ENCODE measurements at regions not wholly inside any gene's neighbourhood (a gene's known extent, or its start where the extent isn't known, plus 50 kb on each side); places are given as distances from the start of the nearest gene placed in this dataset.

- Histone ChIP-seq H3K9me3 (ENCODE audit: control insufficient read depth, low read depth, low read length) (peaks cover 4% of the 10 kb centered on the region), H3K9ac (ENCODE audit: control insufficient read depth, extremely low read depth, insufficient read depth, low read length) (no peak overlapping the region), H3K79me2 (ENCODE audit: control insufficient read depth, insufficient read depth, low read length) (no peaks in the 10 kb centered on the region), H3K27me3 (ENCODE audit: control insufficient read depth, extremely low read depth, insufficient read depth, low read length) (no peaks in the 10 kb centered on the region), H4K20me1 (ENCODE audit: control insufficient read depth, extremely low read depth, insufficient read depth, low read length) (no peaks in the 10 kb centered on the region), H2AFZ (ENCODE audit: control insufficient read depth, low read length) (no peak overlapping the region), H3K27ac (ENCODE audit: control insufficient read depth, insufficient read depth, low read length) (no peak overlapping the region), H3K4me3 (ENCODE audit: control insufficient read depth in 2 of 3, extremely low read depth in 1 of 3, insufficient read depth in 2 of 3, low read depth in 1 of 3, low read length in 3 of 3) (no peak overlapping the region), H3K9me1 (ENCODE audit: control insufficient read depth, extremely low read depth, insufficient read depth, low read length) (no peaks in the 10 kb centered on the region), H3K4me2 (ENCODE audit: control insufficient read depth, extremely low read depth, insufficient read depth, low read depth, low read length) (no peak overlapping the region), H3K4me1 (ENCODE audit: control insufficient read depth, extremely low read depth, insufficient read depth, low read length) (no peaks in the 10 kb centered on the region), H3K36me3 (ENCODE audit: control insufficient read depth in 2 of 2, extremely low read depth in 1 of 2, insufficient read depth in 2 of 2, low read length in 2 of 2) (no peaks in the 10 kb centered on the region)
- FAIRE-seq (no peak), DNase-seq (ENCODE audit: low read depth, low spot score) (no peak)
- dilution Hi-C loops (cut with MboI; ENCODE audit: extremely low pct_ligation_motif_present, low sequenced_read_pairs), result no loop called here
- no peak for TF ChIP-seq CTCF (optimal IDR thresholded peaks at IDR 0.05 in 1 of 3, IDR thresholded peaks at IDR 0.05 in 1 of 3, conservative IDR thresholded peaks at IDR 0.05 in 1 of 3; ENCODE audit: extremely low read depth in 1 of 3, insufficient read depth in 2 of 3, low read length in 3 of 3)
- TF ChIP-seq EZH2 (IDR thresholded peaks at IDR 0.05; ENCODE audit: low read length), result no peak
Observed at GRCh38 chr21:24418671-24419070, 1188.6 kb downstream of the MRPL39 start.

GRCh38 chr21:24411429-24411828, 1195.9 kb downstream of the MRPL39 start:
- dilution Hi-C loops (cut with MboI; ENCODE audit: extremely low pct_ligation_motif_present, low sequenced_read_pairs), result no loop called here
- Histone ChIP-seq H3K4me2 (ENCODE audit: control insufficient read depth, extremely low read depth, insufficient read depth, low read depth, low read length) (no peak overlapping the region), H3K9me3 (ENCODE audit: control insufficient read depth, low read depth, low read length) (no peaks in the 10 kb centered on the region), H3K27ac (ENCODE audit: control insufficient read depth, insufficient read depth, low read length) (no peak overlapping the region), H2AFZ (ENCODE audit: control insufficient read depth, low read length) (no peak overlapping the region), H3K4me1 (ENCODE audit: control insufficient read depth, extremely low read depth, insufficient read depth, low read length) (no peaks in the 10 kb centered on the region), H3K9me1 (ENCODE audit: control insufficient read depth, extremely low read depth, insufficient read depth, low read length) (no peaks in the 10 kb centered on the region), H3K4me3 (ENCODE audit: control insufficient read depth in 2 of 3, extremely low read depth in 1 of 3, insufficient read depth in 2 of 3, low read depth in 1 of 3, low read length in 3 of 3) (no peak overlapping the region), H3K9ac (ENCODE audit: control insufficient read depth, extremely low read depth, insufficient read depth, low read length) (no peak overlapping the region), H4K20me1 (ENCODE audit: control insufficient read depth, extremely low read depth, insufficient read depth, low read length) (no peaks in the 10 kb centered on the region), H3K27me3 (ENCODE audit: control insufficient read depth, extremely low read depth, insufficient read depth, low read length) (no peaks in the 10 kb centered on the region), H3K36me3 (ENCODE audit: control insufficient read depth in 2 of 2, extremely low read depth in 1 of 2, insufficient read depth in 2 of 2, low read length in 2 of 2) (no peaks in the 10 kb centered on the region), H3K79me2 (ENCODE audit: control insufficient read depth, insufficient read depth, low read length) (no peaks in the 10 kb centered on the region)
- FAIRE-seq (no peak), DNase-seq (ENCODE audit: low read depth, low spot score) (no peak)
- TF ChIP-seq CTCF (optimal IDR thresholded peaks at IDR 0.05 in 1 of 3, IDR thresholded peaks at IDR 0.05 in 1 of 3, conservative IDR thresholded peaks at IDR 0.05 in 1 of 3; ENCODE audit: extremely low read depth in 1 of 3, insufficient read depth in 2 of 3, low read length in 3 of 3), result no peak
- TF ChIP-seq EZH2 (IDR thresholded peaks at IDR 0.05; ENCODE audit: low read length), result no peak

Measured in keratinocyte (primary cell).